ENCODE measurements at regions not wholly inside any gene's neighbourhood (a gene's known extent, or its start where the extent isn't known, plus 50 kb on each side); places are given as distances from the start of the nearest gene placed in this dataset.

DNA sequence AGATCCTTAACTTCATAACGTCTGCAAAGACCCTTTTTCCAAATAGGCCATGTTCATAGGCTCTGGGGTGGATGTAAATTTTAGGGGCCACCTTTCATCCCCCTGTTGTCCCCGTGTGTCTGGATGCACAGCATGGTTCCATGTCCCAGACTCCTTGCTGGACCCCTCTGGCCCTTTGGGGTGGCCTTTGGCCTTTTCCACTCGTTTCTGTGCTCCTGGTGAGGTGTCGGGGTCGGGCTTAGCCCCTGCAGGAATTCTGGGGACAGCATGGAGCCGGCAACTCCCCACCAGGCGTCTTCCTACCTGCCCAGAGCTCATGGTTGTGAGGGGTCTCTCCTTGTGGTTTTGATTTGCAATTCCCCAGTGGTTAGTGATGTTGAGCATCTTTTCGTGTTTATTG lies 183.5 kb downstream of the SEC14L1 start:
- Histone ChIP-seq H3K4me1 (peaks cover 57 to 100% (median 79%) of the 10 kb centered on the region in 4 donors), H3K27me3 (no peaks in the 10 kb centered on the region), H3K36me3 (peaks cover 0 to 10% (median 0%) of the 10 kb centered on the region in 4 donors), H3K9me3 (no peaks in the 10 kb centered on the region), H3K4me3 (no peak overlapping the region), H3K27ac (peak overlapping the region; percentile 83 to 95 (median 94))
- no peak for TF ChIP-seq POLR2A (IDR thresholded peaks at IDR 0.05)
- TF ChIP-seq, protein P1, sequence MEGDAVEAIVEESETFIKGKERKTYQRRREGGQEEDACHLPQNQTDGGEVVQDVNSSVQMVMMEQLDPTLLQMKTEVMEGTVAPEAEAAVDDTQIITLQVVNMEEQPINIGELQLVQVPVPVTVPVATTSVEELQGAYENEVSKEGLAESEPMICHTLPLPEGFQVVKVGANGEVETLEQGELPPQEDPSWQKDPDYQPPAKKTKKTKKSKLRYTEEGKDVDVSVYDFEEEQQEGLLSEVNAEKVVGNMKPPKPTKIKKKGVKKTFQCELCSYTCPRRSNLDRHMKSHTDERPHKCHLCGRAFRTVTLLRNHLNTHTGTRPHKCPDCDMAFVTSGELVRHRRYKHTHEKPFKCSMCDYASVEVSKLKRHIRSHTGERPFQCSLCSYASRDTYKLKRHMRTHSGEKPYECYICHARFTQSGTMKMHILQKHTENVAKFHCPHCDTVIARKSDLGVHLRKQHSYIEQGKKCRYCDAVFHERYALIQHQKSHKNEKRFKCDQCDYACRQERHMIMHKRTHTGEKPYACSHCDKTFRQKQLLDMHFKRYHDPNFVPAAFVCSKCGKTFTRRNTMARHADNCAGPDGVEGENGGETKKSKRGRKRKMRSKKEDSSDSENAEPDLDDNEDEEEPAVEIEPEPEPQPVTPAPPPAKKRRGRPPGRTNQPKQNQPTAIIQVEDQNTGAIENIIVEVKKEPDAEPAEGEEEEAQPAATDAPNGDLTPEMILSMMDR (IDR thresholded peaks at IDR 0.05), result no peak
- no peak for TF ChIP-seq EP300 (IDR thresholded peaks at IDR 0.05)
- TF ChIP-seq POLR2AphosphoS5 (IDR thresholded peaks at IDR 0.05), result no peak
- intact Hi-C loops (cut with DNase I; ENCODE audit: low total_unique reads), result no loop called here
- WGBS, 5 donors, result 85 to 94% (median 89%) methylated on average over 8 of the region's 8 CpGs
- peak in 1 of 2 donors; percentile 21 for DNase-seq

DNA sequence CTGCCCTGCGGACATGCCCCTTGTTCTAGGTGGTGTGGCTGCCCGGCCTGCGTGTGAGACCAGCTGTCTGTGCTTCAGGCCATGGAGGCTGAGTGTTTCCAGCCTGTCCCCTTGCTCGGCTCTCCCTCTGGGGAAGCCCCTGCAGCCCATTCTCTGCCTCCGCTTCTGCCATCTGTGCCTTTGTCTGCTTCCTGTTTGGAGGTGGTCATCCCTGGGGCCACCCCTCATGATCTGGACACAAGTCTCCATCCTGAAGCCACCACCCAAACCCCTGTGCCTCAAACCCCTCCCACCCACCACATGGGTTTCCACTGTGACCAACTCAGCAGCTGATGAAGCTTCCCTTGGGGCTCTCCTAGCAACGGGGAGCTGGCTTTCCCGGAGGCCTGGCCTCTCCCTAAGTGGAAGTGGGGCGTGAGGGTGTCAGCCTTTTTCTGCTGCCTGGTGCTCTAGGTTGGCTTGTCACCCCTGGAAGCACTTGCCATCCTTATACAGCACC lies 184.9 kb downstream of the SEC14L1 start:
- 48 to 78% (median 73%) methylated on average over 8 of the region's 8 CpGs for WGBS, 5 donors
- DNase-seq, result peak in 1 of 2 donors; percentile 25

GRCh38 chr17:77326076-77326591 lies 185.4 kb downstream of the SEC14L1 start:
- no peaks in the 10 kb centered on the region for H3K27me3 ChIP-seq
- no peak overlapping the region for H3K4me3 ChIP-seq
- H3K9me3 ChIP-seq, result no peaks in the 10 kb centered on the region
- no peak for TF ChIP-seq POLR2AphosphoS5 (IDR thresholded peaks at IDR 0.05)
- no peak for TF ChIP-seq EP300 (IDR thresholded peaks at IDR 0.05)
- 75 to 90% (median 82%) methylated on average over 17 to 18 of the region's 18 CpGs for WGBS, 5 donors
- intact Hi-C loops (cut with DNase I; ENCODE audit: low total_unique reads), result no loop called here
- peak in 1 of 2 donors; percentile 25 for DNase-seq
- peak overlapping the region in 4 of 5 donors; percentile 90 to 95 (median 94) for H3K27ac ChIP-seq
- H3K4me1 ChIP-seq, result peaks cover 43 to 99% (median 66%) of the 10 kb centered on the region in 4 donors
- peaks cover 0 to 10% (median 0%) of the 10 kb centered on the region in 4 donors for H3K36me3 ChIP-seq

More for the DNA sequence above, 184.9 kb downstream of the SEC14L1 start:
- peaks cover 47 to 99% (median 66%) of the 10 kb centered on the region in 4 donors for H3K4me1 ChIP-seq
- no peak overlapping the region for H3K4me3 ChIP-seq
- H3K27me3 ChIP-seq, result no peaks in the 10 kb centered on the region
- H3K36me3 ChIP-seq, result peaks cover 0 to 10% (median 0%) of the 10 kb centered on the region in 4 donors
- no peak for TF ChIP-seq EP300 (IDR thresholded peaks at IDR 0.05)
- no peak for TF ChIP-seq POLR2A (IDR thresholded peaks at IDR 0.05)
- TF ChIP-seq, protein P1 (IDR thresholded peaks at IDR 0.05), result no peak
- TF ChIP-seq POLR2AphosphoS5 (IDR thresholded peaks at IDR 0.05), result no peak
- intact Hi-C loops (cut with DNase I; ENCODE audit: low total_unique reads), result no loop called here
- no peaks in the 10 kb centered on the region for H3K9me3 ChIP-seq
- H3K27ac ChIP-seq, result peak overlapping the region; percentile 80 to 95 (median 94)

GRCh38 chr17:77326636-77327035 lies 185.9 kb downstream of the SEC14L1 start:
- peak in 1 of 2 donors; percentile 10 for DNase-seq
- intact Hi-C loops (cut with DNase I; ENCODE audit: low total_unique reads), result no loop called here
- 96 to 97% (median 96%) methylated on average over 6 to 7 of the region's 7 CpGs for WGBS, 5 donors
- TF ChIP-seq EP300 (IDR thresholded peaks at IDR 0.05) (no peak), POLR2AphosphoS5 (IDR thresholded peaks at IDR 0.05) (no peak), POLR2A (IDR thresholded peaks at IDR 0.05) (no peak)
- TF ChIP-seq, protein P1 (IDR thresholded peaks at IDR 0.05), result no peak
- H3K36me3 ChIP-seq, result peaks cover 0 to 10% (median 0%) of the 10 kb centered on the region in 4 donors
- H3K4me3 ChIP-seq, result no peak overlapping the region
- peaks cover 45 to 99% (median 66%) of the 10 kb centered on the region in 4 donors for H3K4me1 ChIP-seq
- no peaks in the 10 kb centered on the region for H3K27me3 ChIP-seq
- H3K27ac ChIP-seq, result peak overlapping the region in 2 of 5 donors; percentile 95
- H3K9me3 ChIP-seq, result no peaks in the 10 kb centered on the region

GRCh38 chr17:77327181-77327565 lies 186.4 kb downstream of the SEC14L1 start:
- WGBS, 5 donors, result 85 to 93% (median 91%) methylated on average over 11 of the region's 11 CpGs
- Histone ChIP-seq H3K36me3 (peaks cover 0 to 10% (median 0%) of the 10 kb centered on the region in 4 donors), H3K4me3 (no peak overlapping the region), H3K27me3 (no peaks in the 10 kb centered on the region), H3K9me3 (no peaks in the 10 kb centered on the region), H3K27ac (peak overlapping the region in 2 of 5 donors; percentile 46 to 95), H3K4me1 (peaks cover 46 to 99% (median 66%) of the 10 kb centered on the region in 4 donors)
- intact Hi-C loops (cut with DNase I; ENCODE audit: low total_unique reads), result no loop called here
- TF ChIP-seq POLR2AphosphoS5 (IDR thresholded peaks at IDR 0.05) (no peak), EP300 (IDR thresholded peaks at IDR 0.05) (no peak), POLR2A (IDR thresholded peaks at IDR 0.05) (no peak)
- TF ChIP-seq, protein P1 (IDR thresholded peaks at IDR 0.05), result no peak
- peak in 1 of 2 donors; percentile 17 for DNase-seq

All from stomach (tissue), 8 donors.